MCF 10A (cell line): ENCODE measurements at regions not wholly inside any gene's neighbourhood (a gene's known extent, or its start where the extent isn't known, plus 50 kb on each side); places are given as distances from the start of the nearest gene placed in this dataset.

Source experiments
- BruUV-seq: library from RNA; stranded (reverse); fragments of 400-500 nt; replicated peaks from 2 replicates; lab custom pipeline; 2021; lab: Mats Ljungman, UMichigan
- CTCF ChIA-PET: fragments of 300-600 bp; sonication (Branson Sonifier 250); formaldehyde crosslinking; extraction: SDS; loops from one replicate; lab custom pipeline; 2021; ENCODE audit warnings: antibody characterized with exemption, inconsistent platforms; lab: Yijun Ruan, JAX
- POLR2A ChIA-PET: fragments of 300-600, 350-650 bp; sonication (Branson Sonifier 250); formaldehyde crosslinking; extraction: SDS; loops from one replicate; lab custom pipeline; 2020; ENCODE audit warnings: antibody characterized with exemption, inconsistent platforms; lab: Yijun Ruan, JAX
- DNase-seq: peaks from one replicate; pipeline ENCODE4 v3.0.0-alpha.2; 2018; ENCODE audit not compliant: unreplicated experiment
- H3K27ac Mint-ChIP-seq: one replicate; pipeline ENCODE4 v1.8.0; 2022; ENCODE audit warnings: mild to moderate bottlenecking, low read depth, mixed read lengths; ENCODE audit not compliant: unreplicated experiment
- H3K27me3 Mint-ChIP-seq: one replicate; pipeline ENCODE4 v1.8.0; 2022; ENCODE audit warnings: mixed read lengths; ENCODE audit not compliant: insufficient read depth, unreplicated experiment
- H3K36me3 Mint-ChIP-seq: one replicate; pipeline ENCODE4 v1.8.0; 2022; ENCODE audit warnings: mild to moderate bottlenecking, moderate library complexity, mixed read lengths; ENCODE audit not compliant: insufficient read depth, unreplicated experiment
- H3K4me1 Mint-ChIP-seq: one replicate; pipeline ENCODE4 v1.8.0; 2022; ENCODE audit warnings: mixed read lengths; ENCODE audit not compliant: insufficient read depth, unreplicated experiment
- H3K4me3 Mint-ChIP-seq: one replicate; pipeline ENCODE4 v1.8.0; 2022; ENCODE audit warnings: mild to moderate bottlenecking, moderate library complexity, mixed read lengths; ENCODE audit not compliant: unreplicated experiment
- H3K9me3 Mint-ChIP-seq: one replicate; pipeline ENCODE4 v1.8.0; 2022; ENCODE audit warnings: mixed read lengths; ENCODE audit not compliant: unreplicated experiment
- CTCF ChIP-seq: fragments of 200-600 bp; IDR thresholded peaks from one replicate; pipeline ENCODE4 v1.8.0; 2022; ENCODE audit warnings: antibody characterized with exemption, mild to moderate bottlenecking; ENCODE audit not compliant: unreplicated experiment
- intact Hi-C: fragments of 100-400 bp; cut with micrococcal nuclease; formaldehyde crosslinking; loops from 2 replicates; pipeline ENCODE4 v1.14.1; 2022

- CTCF ChIA-PET: no interaction called here
- no peaks in the 10 kb centered on the region for H3K9me3 Mint-ChIP-seq
- no peaks in the 10 kb centered on the region for H3K4me1 Mint-ChIP-seq
- no peak for TF ChIP-seq CTCF
- no peaks in the 10 kb centered on the region for H3K36me3 Mint-ChIP-seq
- intact Hi-C loops: no loop called here
- no peak overlapping the region for H3K27ac Mint-ChIP-seq
- no TSS peak for BruUV-seq
- POLR2A ChIA-PET: no interaction called here
- no peaks in the 10 kb centered on the region for H3K27me3 Mint-ChIP-seq
- no peak for DNase-seq
- no peak overlapping the region for H3K4me3 Mint-ChIP-seq
Measured at GRCh38 chr22:48709453-48709852, 1118.2 kb downstream of the BRD1 start.

GRCh38 chr22:48708558-48709245, 1119.0 kb downstream of the BRD1 start:
- Mint-ChIP-seq H3K27me3 (no peaks in the 10 kb centered on the region), H3K4me3 (no peak overlapping the region), H3K36me3 (no peaks in the 10 kb centered on the region), H3K9me3 (no peaks in the 10 kb centered on the region), H3K4me1 (no peaks in the 10 kb centered on the region), H3K27ac (no peak overlapping the region)
- BruUV-seq: no TSS peak
- no peak for DNase-seq
- TF ChIP-seq CTCF: no peak
- ChIA-PET CTCF (no interaction called here), POLR2A (no interaction called here)
- intact Hi-C loops: no loop called here

- intact Hi-C loops: no loop called here
- no peak overlapping the region for H3K27ac Mint-ChIP-seq
- TF ChIP-seq CTCF: no peak
- BruUV-seq: no TSS peak
- H3K27me3 Mint-ChIP-seq: no peaks in the 10 kb centered on the region
- no peaks in the 10 kb centered on the region for H3K36me3 Mint-ChIP-seq
- no peaks in the 10 kb centered on the region for H3K4me1 Mint-ChIP-seq
- no peak for DNase-seq
- H3K9me3 Mint-ChIP-seq: no peaks in the 10 kb centered on the region
- POLR2A ChIA-PET: no interaction called here
- no peak overlapping the region for H3K4me3 Mint-ChIP-seq
- CTCF ChIA-PET: no interaction called here
Measured at GRCh38 chr22:48707763-48708557, 1119.7 kb downstream of the BRD1 start.

- no peak for TF ChIP-seq CTCF
- CTCF ChIA-PET: no interaction called here
- no peaks in the 10 kb centered on the region for H3K4me1 Mint-ChIP-seq
- DNase-seq: no peak
- H3K27ac Mint-ChIP-seq: no peak overlapping the region
- no TSS peak for BruUV-seq
- intact Hi-C loops: no loop called here
- POLR2A ChIA-PET: no interaction called here
- H3K9me3 Mint-ChIP-seq: peaks cover 2% of the 10 kb centered on the region
- H3K36me3 Mint-ChIP-seq: no peaks in the 10 kb centered on the region
- no peaks in the 10 kb centered on the region for H3K27me3 Mint-ChIP-seq
- H3K4me3 Mint-ChIP-seq: no peak overlapping the region
Measured at GRCh38 chr22:48706934-48707762, 1120.5 kb downstream of the BRD1 start.
